Muscle layer of duodenum (tissue), 2 donors: ENCODE measurements at regions not wholly inside any gene's neighbourhood (a gene's known extent, or its start where the extent isn't known, plus 50 kb on each side); places are given as distances from the start of the nearest gene placed in this dataset.

Experiments
- H3K27ac ChIP-seq: one replicate; pipeline ENCODE4 v1.7.0; 2013; ENCODE audit warnings: mild to moderate bottlenecking, low read length
- H3K27me3 ChIP-seq: one replicate; pipeline ENCODE4 v1.7.0; 2013; ENCODE audit warnings: low read depth, mild to moderate bottlenecking, control low read depth, low read length
- H3K36me3 ChIP-seq, 2 donors: one replicate each; pipeline ENCODE4 v1.7.0; 2013; ENCODE audit warnings: low read length in 2 of 2, control low read depth in 1 of 2, mild to moderate bottlenecking in 1 of 2; ENCODE audit not compliant: insufficient read depth in 2 of 2, control insufficient read depth in 1 of 2
- H3K4me1 ChIP-seq, 2 donors: one replicate each; pipeline ENCODE4 v1.7.0; 2013; ENCODE audit warnings: low read length in 2 of 2, mild to moderate bottlenecking in 2 of 2, control low read depth in 1 of 2, moderate library complexity in 1 of 2; ENCODE audit not compliant: insufficient read depth in 2 of 2, control insufficient read depth in 1 of 2
- H3K4me3 ChIP-seq, 2 donors: one replicate each; pipeline ENCODE4 v1.7.0; 2013; ENCODE audit warnings: low read length in 2 of 2, low read depth in 1 of 2, mild to moderate bottlenecking in 1 of 2
- H3K9me3 ChIP-seq, 2 donors: one replicate each; pipeline ENCODE4 v1.7.0; 2013; ENCODE audit warnings: low read length in 2 of 2, control low read depth in 1 of 2, mild to moderate bottlenecking in 1 of 2; ENCODE audit not compliant: control insufficient read depth in 1 of 2
- donor health status: healthy.

- Histone ChIP-seq H3K27ac (no peak overlapping the region), H3K36me3 (no peaks in the 10 kb centered on the region), H3K4me3 (no peak overlapping the region), H3K9me3 (peaks cover 0 to 5% of the 10 kb centered on the region in 2 donors), H3K4me1 (peaks cover 0 to 19% of the 10 kb centered on the region in 2 donors), H3K27me3 (no peaks in the 10 kb centered on the region)
Measured at GRCh38 chr18:44424645-44425035, 256.0 kb upstream of the SETBP1 start.

GRCh38 chr18:44425161-44425560 is 255.5 kb upstream of the SETBP1 start:
- Histone ChIP-seq H3K36me3 (no peaks in the 10 kb centered on the region), H3K27me3 (no peaks in the 10 kb centered on the region), H3K9me3 (peaks cover 0 to 5% of the 10 kb centered on the region in 2 donors), H3K4me1 (peaks cover 0 to 19% of the 10 kb centered on the region in 2 donors), H3K4me3 (no peak overlapping the region), H3K27ac (no peak overlapping the region)

GRCh38 chr18:44437603-44438002 is 243.1 kb upstream of the SETBP1 start:
- no peak overlapping the region for H3K27ac ChIP-seq
- no peaks in the 10 kb centered on the region for H3K9me3 ChIP-seq
- no peaks in the 10 kb centered on the region for H3K4me1 ChIP-seq
- H3K27me3 ChIP-seq, result no peaks in the 10 kb centered on the region
- no peak overlapping the region for H3K4me3 ChIP-seq
- H3K36me3 ChIP-seq, result no peaks in the 10 kb centered on the region

GRCh38 chr18:44450226-44450625 is 230.5 kb upstream of the SETBP1 start:
- no peaks in the 10 kb centered on the region for H3K27me3 ChIP-seq
- no peaks in the 10 kb centered on the region for H3K36me3 ChIP-seq
- no peaks in the 10 kb centered on the region for H3K9me3 ChIP-seq
- no peak overlapping the region for H3K27ac ChIP-seq
- H3K4me1 ChIP-seq, result no peaks in the 10 kb centered on the region
- no peak overlapping the region for H3K4me3 ChIP-seq

- no peaks in the 10 kb centered on the region for H3K9me3 ChIP-seq
- H3K27ac ChIP-seq, result no peak overlapping the region
- H3K36me3 ChIP-seq, result no peaks in the 10 kb centered on the region
- no peaks in the 10 kb centered on the region for H3K27me3 ChIP-seq
- no peak overlapping the region for H3K4me3 ChIP-seq
- H3K4me1 ChIP-seq, result no peaks in the 10 kb centered on the region
Measured at GRCh38 chr18:44452346-44452745, 228.3 kb upstream of the SETBP1 start.

- Histone ChIP-seq H3K4me3 (no peak overlapping the region), H3K4me1 (no peaks in the 10 kb centered on the region), H3K9me3 (no peaks in the 10 kb centered on the region), H3K27ac (no peak overlapping the region), H3K36me3 (no peaks in the 10 kb centered on the region), H3K27me3 (no peaks in the 10 kb centered on the region)
Measured at GRCh38 chr18:44453505-44453904, 227.2 kb upstream of the SETBP1 start.

- no peak overlapping the region for H3K27ac ChIP-seq
- H3K36me3 ChIP-seq, result no peaks in the 10 kb centered on the region
Measured at GRCh38 chr18:44458777-44459176, 221.9 kb upstream of the SETBP1 start.

GRCh38 chr18:44464398-44465180 is 216.1 kb upstream of the SETBP1 start:
- H3K4me3 ChIP-seq, result no peak overlapping the region
- H3K27me3 ChIP-seq, result no peaks in the 10 kb centered on the region
- no peaks in the 10 kb centered on the region for H3K9me3 ChIP-seq
- peaks cover 0 to 15% of the 10 kb centered on the region in 2 donors for H3K4me1 ChIP-seq
- no peak overlapping the region for H3K27ac ChIP-seq
- H3K36me3 ChIP-seq, result no peaks in the 10 kb centered on the region

More at GRCh38 chr18:44458777-44459176, 221.9 kb upstream of the SETBP1 start:
- no peaks in the 10 kb centered on the region for H3K27me3 ChIP-seq
- no peaks in the 10 kb centered on the region for H3K9me3 ChIP-seq
- H3K4me3 ChIP-seq, result no peak overlapping the region
- peaks cover 0 to 2% of the 10 kb centered on the region in 2 donors for H3K4me1 ChIP-seq

GRCh38 chr18:44465381-44465841 is 215.3 kb upstream of the SETBP1 start:
- Histone ChIP-seq H3K4me1 (peaks cover 0 to 15% of the 10 kb centered on the region in 2 donors), H3K36me3 (no peaks in the 10 kb centered on the region)

GRCh38 chr18:44466997-44467396 is 213.7 kb upstream of the SETBP1 start:
- H3K36me3 ChIP-seq, result no peaks in the 10 kb centered on the region
- H3K4me3 ChIP-seq, result no peak overlapping the region
- peaks cover 0 to 15% of the 10 kb centered on the region in 2 donors for H3K4me1 ChIP-seq
- no peak overlapping the region for H3K27ac ChIP-seq
- H3K9me3 ChIP-seq, result no peaks in the 10 kb centered on the region
- no peaks in the 10 kb centered on the region for H3K27me3 ChIP-seq

More at GRCh38 chr18:44465381-44465841, 215.3 kb upstream of the SETBP1 start:
- Histone ChIP-seq H3K27me3 (no peaks in the 10 kb centered on the region), H3K27ac (no peak overlapping the region), H3K4me3 (no peak overlapping the region), H3K9me3 (no peaks in the 10 kb centered on the region)

- Histone ChIP-seq H3K4me3 (no peak overlapping the region), H3K9me3 (no peaks in the 10 kb centered on the region), H3K27ac (no peak overlapping the region), H3K4me1 (peaks cover 0 to 15% of the 10 kb centered on the region in 2 donors), H3K36me3 (no peaks in the 10 kb centered on the region), H3K27me3 (no peaks in the 10 kb centered on the region)
Measured at GRCh38 chr18:44467718-44468117, 213.0 kb upstream of the SETBP1 start.
